Prostate gland (tissue), 2 donors: ENCODE measurements at regions not wholly inside any gene's neighbourhood (a gene's known extent, or its start where the extent isn't known, plus 50 kb on each side); places are given as distances from the start of the nearest gene placed in this dataset.

Experiments
- DNase-seq: peaks from one replicate; pipeline ENCODE4 v3.0.0-alpha.2; 2019; ENCODE audit warnings: low spot score
- H3K27ac ChIP-seq, 2 donors: fragments of 200-600 bp; sonication (generic); 2 replicates each; pipeline ENCODE4 v1.5.1; 2017 to 2019
- H3K27me3 ChIP-seq: fragments of 200-600 bp; sonication (generic); replicated peaks from 2 replicates; pipeline ENCODE4 v1.5.1; 2019; ENCODE audit not compliant: insufficient read depth
- H3K36me3 ChIP-seq, 2 donors: fragments of 200-600 bp; sonication (generic); 1 replicate in 1 of 2; 2 replicates in 1 of 2; pipeline versions ENCODE4 v1.5.1 to v1.8.1; 2017 to 2019
- H3K4me1 ChIP-seq: fragments of 200-600 bp; sonication (generic); replicated peaks from 2 replicates; pipeline ENCODE4 v1.5.1; 2019
- H3K4me3 ChIP-seq, 2 donors: fragments of 200-600 bp; sonication (generic); 2 replicates each; pipeline ENCODE4 v1.5.1; 2017 to 2019
- H3K9me3 ChIP-seq: fragments of 200-600 bp; sonication (generic); 2 replicates; pipeline ENCODE4 v1.5.1; 2017
- POLR2A ChIP-seq: fragments of 450-650 bp; IDR thresholded peaks from one replicate; pipeline ENCODE4 v1.6.1; 2016; ENCODE audit warnings: antibody characterized with exemption, mild to moderate bottlenecking
- POLR2AphosphoS5 ChIP-seq: sonication (generic); formaldehyde crosslinking; IDR thresholded peaks from one replicate; pipeline ENCODE4 v1.6.1; 2017; ENCODE audit warnings: antibody characterized with exemption
- WGBS: methylation state at CpG from one replicate; pipeline ENCODE4 v1.1.5; 2018; 5-methylcytosine and 5-hydroxymethylcytosine counted together
- intact Hi-C: fragments of 100-400 bp; cut with DNase I; formaldehyde crosslinking; loops from one replicate; pipeline ENCODE4 v1.14.2; 2022
- TF ChIP-seq, protein P1 (sequence below), 4 experiments: fragments of 200-600 bp in 2 of 4; fragments of 450-650 bp in 2 of 4; sonication (generic) in 2 of 4; IDR thresholded peaks; 1 replicate in 3 of 4; 2 replicates in 1 of 4; pipeline ENCODE4 v1.5.1; 2016 to 2019; ENCODE audit warnings: antibody characterized with exemption in 4 of 4, mild to moderate bottlenecking in 2 of 4, moderate library complexity in 2 of 4

DNA sequence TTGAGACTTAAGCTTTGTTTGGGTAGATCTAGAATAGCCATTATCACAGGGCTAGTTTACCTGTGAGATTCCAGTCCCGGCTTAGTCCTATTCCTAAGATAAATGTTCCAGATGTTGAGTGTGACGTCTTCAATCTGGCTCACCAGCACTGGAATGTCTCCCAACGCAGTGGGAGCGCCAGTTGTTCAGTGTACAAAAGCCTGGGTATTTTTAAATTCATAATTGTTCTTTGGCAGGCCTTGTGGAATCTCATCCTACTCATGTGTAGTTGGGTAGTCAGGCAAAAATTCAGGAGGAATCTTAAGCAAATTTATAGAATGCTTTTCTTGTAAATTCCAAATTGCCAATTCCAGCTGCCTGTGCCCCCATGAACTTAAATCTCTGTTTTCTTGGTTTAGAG lies 272.6 kb upstream of the KCNN2 start:
- WGBS = 67% methylated on average over 4 of the region's 4 CpGs
- H3K27me3 ChIP-seq = no peaks in the 10 kb centered on the region
- H3K36me3 ChIP-seq = no peaks in the 10 kb centered on the region
- no peaks in the 10 kb centered on the region for H3K4me1 ChIP-seq
- TF ChIP-seq POLR2AphosphoS5 (no peak), POLR2A (no peak)
- TF ChIP-seq, protein P1, sequence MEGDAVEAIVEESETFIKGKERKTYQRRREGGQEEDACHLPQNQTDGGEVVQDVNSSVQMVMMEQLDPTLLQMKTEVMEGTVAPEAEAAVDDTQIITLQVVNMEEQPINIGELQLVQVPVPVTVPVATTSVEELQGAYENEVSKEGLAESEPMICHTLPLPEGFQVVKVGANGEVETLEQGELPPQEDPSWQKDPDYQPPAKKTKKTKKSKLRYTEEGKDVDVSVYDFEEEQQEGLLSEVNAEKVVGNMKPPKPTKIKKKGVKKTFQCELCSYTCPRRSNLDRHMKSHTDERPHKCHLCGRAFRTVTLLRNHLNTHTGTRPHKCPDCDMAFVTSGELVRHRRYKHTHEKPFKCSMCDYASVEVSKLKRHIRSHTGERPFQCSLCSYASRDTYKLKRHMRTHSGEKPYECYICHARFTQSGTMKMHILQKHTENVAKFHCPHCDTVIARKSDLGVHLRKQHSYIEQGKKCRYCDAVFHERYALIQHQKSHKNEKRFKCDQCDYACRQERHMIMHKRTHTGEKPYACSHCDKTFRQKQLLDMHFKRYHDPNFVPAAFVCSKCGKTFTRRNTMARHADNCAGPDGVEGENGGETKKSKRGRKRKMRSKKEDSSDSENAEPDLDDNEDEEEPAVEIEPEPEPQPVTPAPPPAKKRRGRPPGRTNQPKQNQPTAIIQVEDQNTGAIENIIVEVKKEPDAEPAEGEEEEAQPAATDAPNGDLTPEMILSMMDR (IDR thresholded peaks at IDR 0.05) = no peak
- intact Hi-C loops = no loop called here
- no peak overlapping the region for H3K4me3 ChIP-seq
- H3K27ac ChIP-seq = no peak overlapping the region
- no peaks in the 10 kb centered on the region for H3K9me3 ChIP-seq
- no peak for DNase-seq

DNA sequence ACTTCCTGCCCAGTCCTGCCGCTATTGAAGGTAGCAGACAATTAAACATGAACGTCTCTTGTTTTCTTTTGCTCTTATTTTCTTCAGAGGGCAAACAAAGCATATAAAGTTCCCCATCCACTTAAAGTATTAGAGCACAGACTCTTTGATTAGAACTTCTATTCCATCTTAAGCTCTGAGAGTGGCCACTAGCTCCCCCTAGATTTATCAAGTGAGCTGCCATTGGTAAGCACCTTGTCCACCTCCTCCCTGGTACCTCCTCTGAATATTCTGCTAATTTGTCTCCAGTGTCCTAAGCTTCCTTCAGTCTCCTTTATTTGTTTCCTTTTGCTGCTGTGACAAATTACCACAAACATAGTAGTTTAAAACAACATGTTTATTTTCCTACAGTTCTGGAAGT lies 264.3 kb upstream of the KCNN2 start:
- intact Hi-C loops = no loop called here
- H3K36me3 ChIP-seq = no peaks in the 10 kb centered on the region
- H3K27me3 ChIP-seq = no peaks in the 10 kb centered on the region
- H3K9me3 ChIP-seq = no peaks in the 10 kb centered on the region
- TF ChIP-seq POLR2AphosphoS5 (no peak), POLR2A (no peak)
- TF ChIP-seq, protein P1 (IDR thresholded peaks at IDR 0.05) = peak in 2 of 4 experiments; percentile 14 to 20
- WGBS = 40% methylated on average over 2 of the region's 2 CpGs
- no peak for DNase-seq
- H3K27ac ChIP-seq = no peak overlapping the region
- no peak overlapping the region for H3K4me3 ChIP-seq
- H3K4me1 ChIP-seq = no peaks in the 10 kb centered on the region

DNA sequence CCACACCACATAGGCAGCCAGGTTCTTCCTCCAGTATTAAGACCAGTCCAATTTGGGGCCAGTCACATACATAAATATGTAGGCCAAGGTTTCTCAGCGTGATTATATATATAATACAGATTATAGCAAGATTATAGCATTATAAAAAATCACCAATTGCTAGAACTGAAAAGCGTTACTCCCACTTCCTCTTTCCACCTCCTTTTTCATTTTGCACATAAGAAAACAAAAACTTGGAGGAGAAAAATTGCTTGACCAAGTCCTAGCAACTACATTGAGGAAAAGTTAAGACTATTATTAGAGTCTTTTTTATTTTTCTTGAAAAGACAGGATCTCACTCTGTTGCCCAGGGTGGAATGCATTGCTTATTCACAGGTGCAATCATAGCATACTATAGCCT lies 262.7 kb upstream of the KCNN2 start:
- intact Hi-C loops = no loop called here

DNA sequence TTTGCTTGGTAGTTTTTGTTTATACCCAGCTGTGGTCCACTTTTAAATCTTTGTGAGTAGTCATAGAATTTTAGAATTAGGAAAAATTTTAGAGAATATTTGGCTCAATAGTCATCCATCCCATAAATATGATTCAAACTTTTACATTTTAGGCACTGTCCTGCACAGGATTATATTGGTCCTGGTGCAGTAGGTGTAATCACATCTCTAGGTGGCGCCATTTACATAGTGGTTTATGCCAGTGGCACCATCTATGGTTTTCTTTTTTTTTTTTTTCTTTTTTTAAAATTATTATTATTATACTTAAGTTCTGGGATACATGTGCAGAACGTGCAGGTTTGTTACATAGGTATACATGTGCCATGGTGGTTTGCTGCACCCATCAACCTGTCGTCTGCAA lies 260.7 kb upstream of the KCNN2 start:
- Histone ChIP-seq H3K9me3 (no peaks in the 10 kb centered on the region), H3K27me3 (no peaks in the 10 kb centered on the region), H3K4me1 (no peaks in the 10 kb centered on the region), H3K27ac (no peak overlapping the region), H3K36me3 (no peaks in the 10 kb centered on the region), H3K4me3 (no peak overlapping the region)
- intact Hi-C loops = loop anchor here (5.0 to 10.0 kb wide), 2 partner anchors 206 to 354 kb away; no protein-coding TSS in a partner anchor
- no peak for TF ChIP-seq POLR2AphosphoS5
- TF ChIP-seq, protein P1 (IDR thresholded peaks at IDR 0.05) = peak in 3 of 4 experiments; percentile 11 to 38 (median 35)
- WGBS = 50% methylated on average over 3 of the region's 3 CpGs
- peak; percentile 47 for DNase-seq

More for the DNA sequence above, 262.7 kb upstream of the KCNN2 start:
- Histone ChIP-seq H3K36me3 (no peaks in the 10 kb centered on the region), H3K4me3 (no peak overlapping the region), H3K9me3 (no peaks in the 10 kb centered on the region), H3K27me3 (no peaks in the 10 kb centered on the region), H3K27ac (no peak overlapping the region), H3K4me1 (no peaks in the 10 kb centered on the region)
- 67% methylated on average over 2 of the region's 2 CpGs for WGBS
- TF ChIP-seq, protein P1 (IDR thresholded peaks at IDR 0.05) = no peak
- TF ChIP-seq POLR2AphosphoS5 = no peak
- DNase-seq = no peak

DNA sequence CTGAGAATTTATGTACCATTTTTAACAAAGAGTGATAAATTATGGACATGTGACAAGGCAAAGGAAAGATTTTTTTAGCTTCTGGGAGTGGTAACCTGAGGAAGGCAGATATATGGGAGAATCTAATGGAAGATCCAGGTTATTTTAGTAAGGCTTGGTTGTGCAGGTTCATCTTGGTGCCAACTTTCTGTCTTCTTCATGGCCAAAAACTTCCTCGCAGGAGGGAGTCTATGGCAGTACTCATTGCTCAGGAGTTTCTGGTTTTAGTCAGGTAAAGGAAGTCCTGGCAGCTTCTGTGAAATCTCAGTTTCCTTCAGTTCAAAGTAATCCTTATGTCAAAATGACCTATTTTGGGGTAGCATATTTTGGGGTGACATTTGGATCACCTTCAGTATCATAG lies 248.3 kb upstream of the KCNN2 start:
- no peak overlapping the region for H3K4me3 ChIP-seq
- H3K36me3 ChIP-seq = no peaks in the 10 kb centered on the region
- H3K9me3 ChIP-seq = no peaks in the 10 kb centered on the region
- intact Hi-C loops = no loop called here
- DNase-seq = no peak
- no peak overlapping the region for H3K27ac ChIP-seq
- no peaks in the 10 kb centered on the region for H3K4me1 ChIP-seq
- no peaks in the 10 kb centered on the region for H3K27me3 ChIP-seq
- 88% methylated on average over 1 of the region's 1 CpG for WGBS
- TF ChIP-seq POLR2AphosphoS5 (no peak), POLR2A (no peak)
- TF ChIP-seq, protein P1 (IDR thresholded peaks at IDR 0.05) = no peak
